ENCODE measurements at regions not wholly inside any gene's neighbourhood (a gene's known extent, or its start where the extent isn't known, plus 50 kb on each side); places are given as distances from the start of the nearest gene placed in this dataset.

- Histone ChIP-seq H3K4me1 (replicated peaks) (no peaks in the 10 kb centered on the region), H3K9me3 (replicated peaks) (no peaks in the 10 kb centered on the region), H3K4me3 (no peak overlapping the region), H3K36me3 (no peaks in the 10 kb centered on the region), H3K27ac (no peak overlapping the region), H3K27me3 (replicated peaks) (no peaks in the 10 kb centered on the region)
- DNase-seq (ENCODE audit: low read depth in 1 of 2, low spot score in 2 of 2) = no peak
These were observed 147.2 kb upstream of the DPYD start for GRCh38 chr1:98068016-98068415.

- H3K4me3 ChIP-seq = no peak overlapping the region
- no peaks in the 10 kb centered on the region for H3K9me3 ChIP-seq (replicated peaks)
- H3K36me3 ChIP-seq = no peaks in the 10 kb centered on the region
- H3K27ac ChIP-seq = no peak overlapping the region
- no peak for DNase-seq (ENCODE audit: low read depth in 1 of 2, low spot score in 2 of 2)
- no peaks in the 10 kb centered on the region for H3K27me3 ChIP-seq (replicated peaks)
- no peaks in the 10 kb centered on the region for H3K4me1 ChIP-seq (replicated peaks)
These were observed 146.1 kb upstream of the DPYD start for GRCh38 chr1:98066911-98067310.

DNA sequence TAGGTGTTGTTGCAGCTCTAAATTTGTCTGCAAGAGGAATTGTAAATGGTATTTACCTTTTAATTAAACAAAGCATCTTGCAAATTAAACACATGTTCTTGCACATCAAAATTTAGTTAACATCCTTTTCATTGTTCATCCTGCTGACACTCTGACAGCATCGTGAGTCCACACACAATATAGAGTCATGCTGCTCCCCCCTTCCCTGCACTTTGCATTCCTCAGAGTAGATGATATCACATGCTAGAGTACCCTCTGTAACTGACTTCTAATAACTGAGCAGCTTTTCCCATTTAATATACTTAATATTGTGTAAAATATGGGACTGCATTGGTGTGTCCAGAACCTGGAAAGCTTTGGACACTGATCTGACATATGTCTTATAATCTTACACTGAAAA is 138.8 kb upstream of the DPYD start:
- Histone ChIP-seq H3K27ac (no peak overlapping the region), H3K4me3 (no peak overlapping the region), H3K36me3 (no peaks in the 10 kb centered on the region), H3K9me3 (replicated peaks) (no peaks in the 10 kb centered on the region), H3K4me1 (replicated peaks) (peaks cover 8% of the 10 kb centered on the region), H3K27me3 (replicated peaks) (no peaks in the 10 kb centered on the region)
- no peak for DNase-seq (ENCODE audit: low read depth in 1 of 2, low spot score in 2 of 2)

- Histone ChIP-seq H3K27ac (no peak overlapping the region), H3K36me3 (no peaks in the 10 kb centered on the region), H3K4me1 (replicated peaks) (peaks cover 17% of the 10 kb centered on the region), H3K9me3 (replicated peaks) (no peaks in the 10 kb centered on the region), H3K27me3 (replicated peaks) (no peaks in the 10 kb centered on the region), H3K4me3 (no peak overlapping the region)
- no peak for DNase-seq (ENCODE audit: low read depth in 1 of 2, low spot score in 2 of 2)
These were observed 137.8 kb upstream of the DPYD start for GRCh38 chr1:98058676-98059075.

- Histone ChIP-seq H3K4me1 (replicated peaks) (peaks cover 23% of the 10 kb centered on the region), H3K36me3 (no peaks in the 10 kb centered on the region), H3K27ac (no peak overlapping the region), H3K9me3 (replicated peaks) (no peaks in the 10 kb centered on the region), H3K4me3 (no peak overlapping the region), H3K27me3 (replicated peaks) (no peaks in the 10 kb centered on the region)
- DNase-seq (ENCODE audit: low read depth in 1 of 2, low spot score in 2 of 2) = no peak
These were observed 136.5 kb upstream of the DPYD start for GRCh38 chr1:98057236-98057910.

DNA sequence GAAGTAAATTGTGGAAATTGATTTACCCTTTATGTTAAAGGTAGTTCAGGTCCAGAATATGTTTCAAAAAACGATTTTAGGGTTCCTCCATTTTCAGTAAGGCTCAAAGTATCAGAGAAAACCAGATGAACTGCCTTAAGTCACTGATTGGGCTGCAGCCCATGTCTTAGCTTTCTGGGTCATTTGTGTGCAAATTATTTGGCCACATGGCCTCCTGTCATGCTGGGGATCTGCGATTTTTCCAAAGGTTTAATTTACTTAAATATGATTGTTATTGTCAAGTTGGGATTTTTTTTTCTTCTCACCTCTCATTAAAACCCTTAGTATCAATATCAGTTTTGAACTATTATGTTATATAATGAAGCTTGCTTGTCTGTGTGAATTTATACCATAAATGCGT is 135.9 kb upstream of the DPYD start:
- no peak overlapping the region for H3K27ac ChIP-seq
- H3K36me3 ChIP-seq = no peaks in the 10 kb centered on the region
- H3K9me3 ChIP-seq (replicated peaks) = no peaks in the 10 kb centered on the region
- peaks cover 23% of the 10 kb centered on the region for H3K4me1 ChIP-seq (replicated peaks)
- H3K27me3 ChIP-seq (replicated peaks) = no peaks in the 10 kb centered on the region
- no peak for DNase-seq (ENCODE audit: low read depth in 1 of 2, low spot score in 2 of 2)
- H3K4me3 ChIP-seq = no peak overlapping the region

- H3K4me3 ChIP-seq = no peak overlapping the region
- no peak for DNase-seq (ENCODE audit: low read depth in 1 of 2, low spot score in 2 of 2)
- no peaks in the 10 kb centered on the region for H3K27me3 ChIP-seq (replicated peaks)
- no peak overlapping the region for H3K27ac ChIP-seq
- no peaks in the 10 kb centered on the region for H3K9me3 ChIP-seq (replicated peaks)
- peaks cover 23% of the 10 kb centered on the region for H3K4me1 ChIP-seq (replicated peaks)
- no peaks in the 10 kb centered on the region for H3K36me3 ChIP-seq
These were observed 134.6 kb upstream of the DPYD start for GRCh38 chr1:98055457-98055856.

DNA sequence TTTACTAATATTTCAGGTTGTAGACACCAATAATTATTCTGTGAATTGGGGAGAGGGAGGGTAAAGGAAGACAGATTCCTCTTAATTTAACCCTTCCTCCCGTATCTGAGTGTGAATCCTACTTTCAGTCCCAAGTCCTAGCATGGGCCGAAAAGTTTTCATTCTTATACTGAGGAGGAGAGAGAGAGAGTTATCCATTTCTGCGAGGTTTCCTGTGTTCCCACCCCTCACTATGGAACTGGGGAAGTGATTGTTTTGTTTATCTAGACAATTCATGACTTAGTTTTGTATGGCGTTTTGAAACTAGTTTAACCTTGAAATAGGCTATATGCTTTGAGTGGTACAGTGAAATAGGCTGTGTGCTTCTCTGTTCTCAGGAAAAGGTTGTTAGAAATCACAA is 134.0 kb upstream of the DPYD start:
- peaks cover 20% of the 10 kb centered on the region for H3K4me1 ChIP-seq (replicated peaks)
- H3K27ac ChIP-seq = no peak overlapping the region
- H3K27me3 ChIP-seq (replicated peaks) = no peaks in the 10 kb centered on the region
- H3K4me3 ChIP-seq = peak overlapping the region; percentile 39
- no peaks in the 10 kb centered on the region for H3K36me3 ChIP-seq
- H3K9me3 ChIP-seq (replicated peaks) = no peaks in the 10 kb centered on the region
- DNase-seq (ENCODE audit: low read depth in 1 of 2, low spot score in 2 of 2) = peak in 1 of 2 experiments; percentile 14

DNA sequence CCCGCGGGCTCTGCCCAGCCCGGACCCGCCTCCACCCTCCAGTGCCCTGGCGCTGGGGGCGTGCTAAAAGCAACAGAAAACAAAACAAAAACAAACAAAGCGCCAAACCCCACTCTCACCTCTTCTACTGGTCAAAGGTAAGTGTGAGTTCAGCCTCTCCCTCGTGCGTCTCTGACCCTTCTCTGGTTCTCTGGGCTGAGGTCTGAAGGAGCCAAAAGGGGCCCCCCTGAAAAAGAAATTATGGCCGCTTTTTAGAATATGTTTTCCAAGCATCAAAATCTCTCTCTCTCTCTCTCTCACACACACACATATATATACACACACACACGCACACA is 133.5 kb upstream of the DPYD start:
- Histone ChIP-seq H3K4me1 (replicated peaks) (peaks cover 19% of the 10 kb centered on the region), H3K27ac (peak overlapping the region; percentile 56; the same call in 1 of the 2 replicates), H3K27me3 (replicated peaks) (no peaks in the 10 kb centered on the region), H3K36me3 (no peaks in the 10 kb centered on the region), H3K4me3 (peak overlapping the region; percentile 39), H3K9me3 (replicated peaks) (no peaks in the 10 kb centered on the region)
- no peak for DNase-seq (ENCODE audit: low read depth in 1 of 2, low spot score in 2 of 2)

DNA sequence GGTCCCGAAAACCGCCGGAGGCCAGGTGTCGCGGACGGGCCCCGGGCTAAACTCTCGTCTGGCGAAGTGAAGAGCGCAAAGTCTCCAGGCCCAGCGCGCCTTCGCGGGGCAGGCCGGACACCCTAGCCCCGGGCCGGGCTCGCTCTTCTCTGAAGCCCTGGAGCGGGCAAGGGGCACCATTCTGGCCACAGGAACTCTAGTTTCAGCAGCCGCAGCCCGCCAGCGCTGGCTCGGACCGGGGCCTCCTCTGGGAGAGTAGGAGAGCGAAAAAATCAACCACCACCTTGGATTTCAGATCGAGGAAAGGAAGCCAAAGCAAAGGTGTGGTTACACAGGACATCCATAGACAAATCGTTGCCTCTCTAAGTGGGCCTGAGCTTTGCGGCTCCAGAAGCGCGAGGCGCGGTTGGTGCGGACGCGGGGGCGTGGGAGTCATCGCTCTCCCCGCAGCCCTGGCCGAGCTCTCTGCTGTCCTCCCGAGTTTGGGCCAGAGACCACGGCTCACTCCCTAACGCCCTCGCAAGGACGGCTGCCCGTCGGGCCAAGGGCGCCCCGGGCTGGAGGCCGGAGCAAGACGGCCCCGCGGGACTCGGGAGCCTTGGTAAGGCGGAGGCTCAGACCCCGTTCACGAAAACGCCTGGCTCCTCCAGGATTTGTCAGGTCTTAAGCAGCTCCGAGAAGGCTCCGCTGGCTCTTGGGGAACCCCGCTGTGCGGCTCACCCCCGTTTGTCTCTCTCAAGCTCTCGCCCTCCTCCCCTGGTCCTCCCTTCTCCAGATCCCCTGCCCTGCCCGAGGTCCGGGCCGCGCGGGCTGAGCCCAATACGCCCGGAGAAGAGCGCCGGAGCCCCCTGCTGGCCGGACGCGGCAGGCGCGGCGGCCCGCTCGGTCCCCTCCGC is 132.9 kb upstream of the DPYD start:
- peak; percentile 69 to 80 for DNase-seq (ENCODE audit: low read depth in 1 of 2, low spot score in 2 of 2)
- Histone ChIP-seq H3K4me1 (replicated peaks) (peaks cover 19% of the 10 kb centered on the region), H3K36me3 (no peaks in the 10 kb centered on the region), H3K27ac (peak overlapping the region; percentile 56), H3K27me3 (replicated peaks) (no peaks in the 10 kb centered on the region), H3K9me3 (replicated peaks) (no peaks in the 10 kb centered on the region), H3K4me3 (peak overlapping the region; percentile 39)

GRCh38 chr1:98051065-98051675 is 130.3 kb upstream of the DPYD start:
- H3K4me1 ChIP-seq (replicated peaks) = peaks cover 23% of the 10 kb centered on the region
- no peaks in the 10 kb centered on the region for H3K27me3 ChIP-seq (replicated peaks)
- H3K27ac ChIP-seq = no peak overlapping the region
- H3K36me3 ChIP-seq = no peaks in the 10 kb centered on the region
- DNase-seq (ENCODE audit: low read depth in 1 of 2, low spot score in 2 of 2) = peak; percentile 52 to 62
- no peak overlapping the region for H3K4me3 ChIP-seq
- H3K9me3 ChIP-seq (replicated peaks) = no peaks in the 10 kb centered on the region

GRCh38 chr1:98049370-98050135 is 128.7 kb upstream of the DPYD start:
- H3K27me3 ChIP-seq (replicated peaks) = no peaks in the 10 kb centered on the region
- peaks cover 26% of the 10 kb centered on the region for H3K4me1 ChIP-seq (replicated peaks)
- no peaks in the 10 kb centered on the region for H3K9me3 ChIP-seq (replicated peaks)
- DNase-seq (ENCODE audit: low read depth in 1 of 2, low spot score in 2 of 2) = no peak
- H3K4me3 ChIP-seq = no peak overlapping the region
- peaks cover 5% of the 10 kb centered on the region; the same call in 1 of the 2 replicates for H3K36me3 ChIP-seq
- no peak overlapping the region for H3K27ac ChIP-seq

DNA sequence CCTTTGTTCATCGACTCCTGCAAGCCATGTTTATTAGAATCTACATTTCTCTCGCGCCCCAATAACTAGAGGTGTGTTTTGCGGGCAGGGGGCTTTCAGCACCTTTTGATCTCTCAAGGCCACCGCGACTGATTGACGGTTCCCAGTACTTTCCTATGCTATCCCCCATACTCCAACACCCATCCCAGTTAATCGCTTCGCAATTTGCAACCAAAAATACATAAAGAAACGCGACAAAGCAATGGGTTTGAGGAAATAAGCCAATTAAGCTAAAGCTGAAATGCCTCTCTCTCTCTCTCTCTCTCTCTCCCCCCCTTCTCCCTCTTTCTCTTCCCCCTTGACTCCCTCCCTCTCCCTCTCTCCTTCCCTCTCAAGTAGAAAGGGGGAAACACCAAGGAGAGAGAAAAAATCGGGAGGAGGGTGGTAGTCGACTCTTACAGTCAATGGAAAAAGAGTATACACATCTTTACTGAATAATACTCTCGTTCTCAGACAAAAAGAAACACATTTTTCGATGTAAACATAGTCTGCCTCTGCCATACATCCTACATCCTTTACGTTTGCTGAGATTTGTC is 128.0 kb upstream of the DPYD start:
- H3K27ac ChIP-seq = no peak overlapping the region
- no peaks in the 10 kb centered on the region for H3K9me3 ChIP-seq (replicated peaks)
- peaks cover 5% of the 10 kb centered on the region; the same call in 1 of the 2 replicates for H3K36me3 ChIP-seq
- H3K4me3 ChIP-seq = peak overlapping the region; percentile 12
- no peaks in the 10 kb centered on the region for H3K27me3 ChIP-seq (replicated peaks)
- peaks cover 21% of the 10 kb centered on the region for H3K4me1 ChIP-seq (replicated peaks)
- DNase-seq (ENCODE audit: low read depth in 1 of 2, low spot score in 2 of 2) = no peak
